Lung (tissue), 11 donors: ENCODE measurements at regions not wholly inside any gene's neighbourhood (a gene's known extent, or its start where the extent isn't known, plus 50 kb on each side); places are given as distances from the start of the nearest gene placed in this dataset.

Source experiments
- ATAC-seq: fragments of 200-7000 bp; cut with Tn5 transposase; one replicate; pipeline ENCODE4 v1.9.1; 2020; ENCODE audit warnings: moderate number of reproducible peaks; ENCODE audit not compliant: insufficient read depth, low FRiP score
- DNase-seq, 3 donors: peaks; one replicate each; pipeline ENCODE4 v3.0.0-alpha.2; 2013 to 2017
- H3K27ac ChIP-seq, 2 donors: one replicate each; pipeline ENCODE4 v1.5.1; 2013; ENCODE audit warnings: mild to moderate bottlenecking in 2 of 2, moderate library complexity in 2 of 2, control low read depth in 1 of 2, inconsistent platforms in 1 of 2, low read depth in 1 of 2, low read length in 1 of 2
- H3K27me3 ChIP-seq, 3 donors: one replicate each; pipeline ENCODE4 v1.5.1; 2013; ENCODE audit warnings: low read length in 2 of 3; ENCODE audit not compliant: control insufficient read depth in 3 of 3, insufficient read depth in 3 of 3
- H3K36me3 ChIP-seq, 4 donors: one replicate each; pipeline ENCODE4 v1.5.1; 2013; ENCODE audit warnings: low read length in 4 of 4, mild to moderate bottlenecking in 1 of 4, moderate library complexity in 1 of 4; ENCODE audit not compliant: control insufficient read depth in 4 of 4, insufficient read depth in 4 of 4
- H3K4me1 ChIP-seq, 5 donors: one replicate each; pipeline ENCODE4 v1.5.1; 2013; ENCODE audit warnings: low read length in 5 of 5, mild to moderate bottlenecking in 2 of 5, moderate library complexity in 1 of 5; ENCODE audit not compliant: control insufficient read depth in 5 of 5, insufficient read depth in 5 of 5
- H3K4me3 ChIP-seq: one replicate; pipeline ENCODE4 v1.5.1; 2013; ENCODE audit warnings: mild to moderate bottlenecking, control low read depth, moderate library complexity
- H3K9ac ChIP-seq, 2 donors: one replicate each; pipeline ENCODE4 v1.5.1; 2013; ENCODE audit warnings: low read length in 2 of 2, control low read depth in 1 of 2; ENCODE audit not compliant: insufficient read depth in 1 of 2
- H3K9me3 ChIP-seq, 4 donors: one replicate each; pipeline ENCODE4 v1.5.1; 2013; ENCODE audit warnings: low read length in 3 of 4, mild to moderate bottlenecking in 1 of 4, moderate library complexity in 1 of 4; ENCODE audit not compliant: control insufficient read depth in 4 of 4, insufficient read depth in 3 of 4
- WGBS, 2 donors: extraction: QIAGEN DNeasy Blood & Tissue Kit; methylation state at CpG; one replicate each; pipeline ENCODE4 v1.1.7; 2013; 5-methylcytosine and 5-hydroxymethylcytosine counted together
- TF ChIP-seq, protein P1 (sequence below): IDR thresholded peaks from 2 replicates; pipeline ENCODE4 v1.5.1; 2012; ENCODE audit warnings: mild to moderate bottlenecking; ENCODE audit errors: control extremely low read depth, extremely low read depth
- donor health status: control.
- donor health status: control.
- donor health status: Bipolar disorder and iron deficiency.
- donor health status: healthy.
- donor health status: DM: yes; HTN: yes; CAD: no.

DNA sequence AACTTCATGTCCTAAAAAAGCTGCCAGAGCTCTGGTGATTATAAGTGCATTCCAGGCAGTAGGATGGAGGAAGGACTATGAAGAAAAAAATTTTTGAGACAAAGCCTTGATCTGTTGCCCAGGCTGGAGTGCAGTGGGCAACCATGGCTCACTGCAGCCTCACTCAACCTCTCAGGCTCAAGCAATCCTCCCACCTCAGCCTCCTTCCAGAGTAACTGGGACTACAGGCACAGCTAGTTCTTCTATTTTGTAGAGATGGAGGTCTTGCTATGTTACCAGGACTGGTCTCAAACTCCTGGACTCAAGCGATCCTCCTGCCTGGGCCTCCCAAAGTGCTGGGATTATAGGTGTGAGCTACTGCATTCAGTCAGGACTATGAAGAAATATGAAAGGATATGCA is 161.2 kb downstream of the IRS2 start:
- no peak for ATAC-seq
- TF ChIP-seq, protein P1, sequence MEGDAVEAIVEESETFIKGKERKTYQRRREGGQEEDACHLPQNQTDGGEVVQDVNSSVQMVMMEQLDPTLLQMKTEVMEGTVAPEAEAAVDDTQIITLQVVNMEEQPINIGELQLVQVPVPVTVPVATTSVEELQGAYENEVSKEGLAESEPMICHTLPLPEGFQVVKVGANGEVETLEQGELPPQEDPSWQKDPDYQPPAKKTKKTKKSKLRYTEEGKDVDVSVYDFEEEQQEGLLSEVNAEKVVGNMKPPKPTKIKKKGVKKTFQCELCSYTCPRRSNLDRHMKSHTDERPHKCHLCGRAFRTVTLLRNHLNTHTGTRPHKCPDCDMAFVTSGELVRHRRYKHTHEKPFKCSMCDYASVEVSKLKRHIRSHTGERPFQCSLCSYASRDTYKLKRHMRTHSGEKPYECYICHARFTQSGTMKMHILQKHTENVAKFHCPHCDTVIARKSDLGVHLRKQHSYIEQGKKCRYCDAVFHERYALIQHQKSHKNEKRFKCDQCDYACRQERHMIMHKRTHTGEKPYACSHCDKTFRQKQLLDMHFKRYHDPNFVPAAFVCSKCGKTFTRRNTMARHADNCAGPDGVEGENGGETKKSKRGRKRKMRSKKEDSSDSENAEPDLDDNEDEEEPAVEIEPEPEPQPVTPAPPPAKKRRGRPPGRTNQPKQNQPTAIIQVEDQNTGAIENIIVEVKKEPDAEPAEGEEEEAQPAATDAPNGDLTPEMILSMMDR = no peak
- Histone ChIP-seq H3K4me3 (no peak overlapping the region), H3K9ac (no peak overlapping the region), H3K27me3 (no peaks in the 10 kb centered on the region), H3K27ac (no peak overlapping the region), H3K36me3 (no peaks in the 10 kb centered on the region), H3K9me3 (no peaks in the 10 kb centered on the region), H3K4me1 (peaks cover 0 to 24% (median 6%) of the 10 kb centered on the region in 5 donors)
- DNase-seq = no peak
- WGBS, 2 donors = 47 to 100% methylated on average over 1 of the region's 1 CpG

DNA sequence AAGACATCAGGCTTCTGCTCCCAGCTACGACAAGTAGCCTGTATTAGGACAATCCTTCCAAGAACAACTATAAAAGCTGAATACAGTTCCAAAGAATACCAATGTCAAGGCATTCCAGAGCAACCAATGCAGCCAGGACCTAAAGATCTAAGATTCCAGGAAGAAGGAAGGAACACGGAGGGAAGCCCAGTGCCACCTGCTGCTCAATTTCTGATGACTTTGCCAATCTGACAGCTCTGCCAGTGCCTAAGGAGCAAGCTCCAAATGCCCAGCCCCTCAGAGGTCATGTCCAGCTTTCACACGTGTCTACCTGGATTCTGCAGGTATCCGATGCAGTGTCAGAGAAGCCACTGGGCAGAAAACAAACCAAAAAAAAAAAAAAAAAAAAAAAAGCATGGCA is 164.4 kb downstream of the IRS2 start:
- H3K4me3 ChIP-seq = no peak overlapping the region
- 89 to 92% methylated on average over 4 of the region's 4 CpGs for WGBS, 2 donors
- TF ChIP-seq, protein P1 = no peak
- H3K27me3 ChIP-seq = no peaks in the 10 kb centered on the region
- no peaks in the 10 kb centered on the region for H3K4me1 ChIP-seq
- ATAC-seq (no peak), DNase-seq (no peak)
- H3K27ac ChIP-seq = no peak overlapping the region
- no peaks in the 10 kb centered on the region for H3K36me3 ChIP-seq
- H3K9ac ChIP-seq = no peak overlapping the region
- H3K9me3 ChIP-seq = no peaks in the 10 kb centered on the region

DNA sequence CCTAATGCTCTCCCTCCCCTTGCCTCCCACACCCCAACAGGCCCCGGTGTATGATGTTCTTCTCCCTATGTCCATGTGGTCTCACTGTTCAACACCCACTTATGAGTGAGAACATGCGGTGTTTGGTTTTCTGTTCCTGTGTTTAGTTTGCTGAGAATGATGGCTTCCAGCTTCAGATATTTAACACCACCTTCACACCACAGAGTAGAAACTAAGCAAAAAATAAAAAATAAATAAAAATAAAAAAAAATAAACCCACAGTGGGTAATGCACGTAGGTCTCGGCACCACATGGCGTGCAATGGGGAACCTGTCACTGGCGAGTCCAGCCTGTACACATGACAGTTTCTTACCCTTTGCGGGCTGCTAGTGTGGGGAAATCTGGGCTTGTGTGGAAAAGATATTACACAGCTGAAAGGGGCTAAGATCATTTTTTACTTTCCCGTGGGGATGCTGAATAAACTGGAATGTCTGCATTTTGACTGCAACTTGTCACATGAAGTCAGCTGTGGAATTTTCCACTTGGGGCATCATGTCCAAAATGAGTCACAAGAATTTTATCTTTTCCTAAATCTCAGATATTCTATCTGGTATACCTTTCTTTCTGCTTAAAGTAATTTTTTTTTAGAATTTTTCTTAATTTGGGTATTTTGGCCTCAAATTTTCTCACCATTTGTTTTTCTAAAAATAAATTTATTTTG is 170.5 kb downstream of the IRS2 start:
- DNase-seq (peak in 2 of 3 donors; percentile 34 to 61), ATAC-seq (no peak)
- H3K27me3 ChIP-seq = no peaks in the 10 kb centered on the region
- no peak overlapping the region for H3K4me3 ChIP-seq
- no peak overlapping the region for H3K27ac ChIP-seq
- no peak overlapping the region for H3K9ac ChIP-seq
- WGBS, 2 donors = 74 to 81% methylated on average over 8 of the region's 8 CpGs
- no peaks in the 10 kb centered on the region for H3K9me3 ChIP-seq
- TF ChIP-seq, protein P1 = no peak
- H3K36me3 ChIP-seq = no peaks in the 10 kb centered on the region
- peaks cover 0 to 5% (median 0%) of the 10 kb centered on the region in 5 donors for H3K4me1 ChIP-seq
